GM18519 (cell line): ENCODE measurements at regions not wholly inside any gene's neighbourhood (a gene's known extent, or its start where the extent isn't known, plus 50 kb on each side); places are given as distances from the start of the nearest gene placed in this dataset.
A peak's percentile ranks its signal among the peaks of the same experiment; 100 is the strongest.
"Not testable (repeated sequence)": the region's sequence is repeated elsewhere in the genome, so short reads cannot be mapped to it uniquely, and the experiment has no call there.

Source experiments
- ATAC-seq: cut with Tn5 transposase; IDR thresholded peaks from one replicate; pipeline ENCODE4 v1.9.1; 2021; ENCODE audit warnings: mild to moderate bottlenecking, moderate library complexity; ENCODE audit not compliant: unreplicated experiment, low FRiP score

- ATAC-seq: no peak
Measured at GRCh38 chr17:71434716-71435115, 686.1 kb upstream of the SOX9 start.

- no peak for ATAC-seq
Measured at GRCh38 chr17:71436479-71436878, 684.3 kb upstream of the SOX9 start.

GRCh38 chr17:71437166-71437565, 683.7 kb upstream of the SOX9 start:
- ATAC-seq: no peak

GRCh38 chr17:71438631-71439146, 682.1 kb upstream of the SOX9 start:
- no peak for ATAC-seq

GRCh38 chr17:71440513-71440912, 680.3 kb upstream of the SOX9 start:
- no peak for ATAC-seq

- no peak for ATAC-seq
Measured at GRCh38 chr17:71441098-71441497, 679.7 kb upstream of the SOX9 start.

GRCh38 chr17:71444078-71444477, 676.7 kb upstream of the SOX9 start:
- ATAC-seq: no peak

- no peak for ATAC-seq
Measured at GRCh38 chr17:71446645-71447437, 674.0 kb upstream of the SOX9 start.

- no peak for ATAC-seq
Measured at GRCh38 chr17:71447644-71448043, 673.2 kb upstream of the SOX9 start.

GRCh38 chr17:71450657-71451056, 670.2 kb upstream of the SOX9 start:
- ATAC-seq: not testable (repeated sequence)

GRCh38 chr17:71453876-71454422, 666.9 kb upstream of the SOX9 start:
- ATAC-seq: no peak

GRCh38 chr17:71455219-71455618, 665.6 kb upstream of the SOX9 start:
- ATAC-seq: no peak

- no peak for ATAC-seq
Measured at GRCh38 chr17:71458322-71458721, 662.5 kb upstream of the SOX9 start.

- ATAC-seq: no peak
Measured at GRCh38 chr17:71460943-71461342, 659.9 kb upstream of the SOX9 start.

GRCh38 chr17:71461498-71462169, 659.2 kb upstream of the SOX9 start:
- no peak for ATAC-seq

GRCh38 chr17:71464241-71464640, 656.6 kb upstream of the SOX9 start:
- no peak for ATAC-seq

- no peak for ATAC-seq
Measured at GRCh38 chr17:71464751-71465150, 656.1 kb upstream of the SOX9 start.

- no peak for ATAC-seq
Measured at GRCh38 chr17:71467719-71468118, 653.1 kb upstream of the SOX9 start.

- no peak for ATAC-seq
Measured at GRCh38 chr17:71470062-71470461, 650.8 kb upstream of the SOX9 start.

- peak; percentile 65 for ATAC-seq
Measured at GRCh38 chr17:71472809-71473789, 647.7 kb upstream of the SOX9 start.
